Mesendoderm (in vitro differentiated cells): ENCODE measurements at regions not wholly inside any gene's neighbourhood (a gene's known extent, or its start where the extent isn't known, plus 50 kb on each side); places are given as distances from the start of the nearest gene placed in this dataset.

ENCODE experiments used
- DNase-seq: peaks from one replicate; pipeline ENCODE4 v3.0.0; 2013
- H2AK5ac ChIP-seq: 2 replicates; pipeline ENCODE4 v1.6.1; 2013; ENCODE audit warnings: low read length, inconsistent platforms
- H2BK120ac ChIP-seq: 2 replicates; pipeline ENCODE4 v1.6.1; 2013; ENCODE audit warnings: low read depth, mild to moderate bottlenecking, low read length, moderate library complexity, mixed read lengths
- H2BK15ac ChIP-seq: replicated peaks from 2 replicates; pipeline ENCODE4 v1.6.1; 2013; ENCODE audit warnings: low read depth, mild to moderate bottlenecking, moderate library complexity
- H2BK5ac ChIP-seq: 2 replicates; pipeline ENCODE4 v1.6.1; 2013; ENCODE audit warnings: low read length, inconsistent platforms
- H3K18ac ChIP-seq: 2 replicates; pipeline ENCODE4 v1.6.1; 2013; ENCODE audit warnings: mild to moderate bottlenecking, low read length, mixed read lengths
- H3K23ac ChIP-seq: one replicate; pipeline ENCODE4 v1.6.1; 2013; ENCODE audit warnings: low read length
- H3K27ac ChIP-seq: 2 replicates; pipeline ENCODE4 v1.5.1; 2013; ENCODE audit warnings: low read depth, mild to moderate bottlenecking, inconsistent platforms, low read length, moderate library complexity
- H3K27me3 ChIP-seq: 2 replicates; pipeline ENCODE4 v1.6.1; 2013; ENCODE audit warnings: low read length, control low read depth, mild to moderate bottlenecking, inconsistent platforms; ENCODE audit not compliant: insufficient read depth, poor library complexity
- H3K36me3 ChIP-seq: 2 replicates; pipeline ENCODE4 v1.6.1; 2013; ENCODE audit warnings: low read length, inconsistent platforms; ENCODE audit not compliant: control insufficient read depth, insufficient read depth
- H3K4ac ChIP-seq: one replicate; pipeline ENCODE4 v1.6.1; 2013; ENCODE audit warnings: low read depth, mild to moderate bottlenecking, low read length, moderate library complexity
- H3K4me1 ChIP-seq: 2 replicates; pipeline ENCODE4 v1.6.1; 2013; ENCODE audit warnings: low read depth, low read length, inconsistent platforms; ENCODE audit not compliant: control insufficient read depth
- H3K4me2 ChIP-seq: 2 replicates; pipeline ENCODE4 v1.6.1; 2013; ENCODE audit warnings: low read length
- H3K4me3 ChIP-seq: 2 replicates; pipeline ENCODE4 v1.5.1; 2013; ENCODE audit warnings: mild to moderate bottlenecking, low read length
- H3K56ac ChIP-seq: one replicate; pipeline ENCODE4 v1.6.1; 2013; ENCODE audit warnings: low read length
- H3K79me1 ChIP-seq: 2 replicates; pipeline ENCODE4 v1.6.1; 2013; ENCODE audit warnings: low read length, inconsistent platforms
- H3K79me2 ChIP-seq: 2 replicates; pipeline ENCODE4 v1.6.1; 2013; ENCODE audit warnings: mild to moderate bottlenecking, low read length; ENCODE audit not compliant: control insufficient read depth, insufficient read depth
- H3K9ac ChIP-seq: 2 replicates; pipeline ENCODE4 v1.6.1; 2013; ENCODE audit warnings: low read length, inconsistent platforms
- H4K5ac ChIP-seq: one replicate; pipeline ENCODE4 v1.6.1; 2013; ENCODE audit warnings: low read length
- H4K8ac ChIP-seq: one replicate; pipeline ENCODE4 v1.6.1; 2013; ENCODE audit warnings: low read depth, mild to moderate bottlenecking, control low read depth, low read length, moderate library complexity
- WGBS: extraction: QIAGEN DNeasy Blood & Tissue Kit; methylation state at CpG from one replicate; pipeline ENCODE4 v1.1.7; 2013; ENCODE audit warnings: low lambda C conversion rate, missing lambda C conversion rate; ENCODE audit not compliant: insufficient coverage; ENCODE audit errors: extremely low coverage; 5-methylcytosine and 5-hydroxymethylcytosine counted together

GRCh38 chr6:113651120-113651519 lies 206.0 kb upstream of the MARCKS start:
- Histone ChIP-seq H3K18ac (no peak overlapping the region), H3K27me3 (no peaks in the 10 kb centered on the region), H3K36me3 (no peaks in the 10 kb centered on the region), H2AK5ac (no peak overlapping the region), H2BK120ac (no peak overlapping the region), H3K9ac (no peak overlapping the region), H3K79me1 (no peaks in the 10 kb centered on the region), H3K79me2 (no peaks in the 10 kb centered on the region), H3K27ac (no peak overlapping the region), H3K23ac (no peak overlapping the region), H3K4me1 (no peaks in the 10 kb centered on the region), H2BK5ac (no peak overlapping the region), H3K4me2 (no peak overlapping the region), H3K4ac (no peak overlapping the region), H4K5ac (no peak overlapping the region), H3K4me3 (no peak overlapping the region), H2BK15ac (no peak overlapping the region), H4K8ac (no peak overlapping the region), H3K56ac (no peak overlapping the region)
- DNase-seq, result no peak
- WGBS, result no CpG with 5 or more reads among the region's 4 CpGs

DNA sequence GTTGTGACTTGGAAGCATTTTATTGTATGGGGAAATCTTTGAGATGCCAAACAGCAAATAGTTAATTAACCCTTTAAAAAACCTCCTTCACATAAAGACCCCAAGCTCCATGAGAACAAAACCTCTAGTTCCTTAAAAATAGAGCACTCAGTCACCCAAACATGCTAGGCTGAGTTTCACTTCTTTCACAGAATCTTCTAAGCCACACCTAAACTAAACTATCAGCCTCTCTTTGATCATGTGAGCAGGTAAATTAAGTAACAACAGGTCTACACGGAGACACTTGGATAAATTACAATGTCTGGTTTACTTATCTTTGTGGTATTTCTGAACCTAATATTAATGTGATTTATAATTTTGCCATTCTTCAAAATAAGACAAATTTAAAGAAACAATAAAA lies 205.2 kb upstream of the MARCKS start:
- WGBS, result no CpG with 5 or more reads among the region's 1 CpG
- Histone ChIP-seq H3K36me3 (no peaks in the 10 kb centered on the region), H3K56ac (no peak overlapping the region), H2BK5ac (no peak overlapping the region), H3K27me3 (no peaks in the 10 kb centered on the region), H2BK120ac (no peak overlapping the region), H3K9ac (no peak overlapping the region), H3K4me2 (no peak overlapping the region), H3K79me2 (no peaks in the 10 kb centered on the region), H2AK5ac (no peak overlapping the region), H3K4ac (no peak overlapping the region), H4K8ac (no peak overlapping the region), H3K4me1 (no peaks in the 10 kb centered on the region), H3K79me1 (no peaks in the 10 kb centered on the region), H3K18ac (no peak overlapping the region), H3K4me3 (no peak overlapping the region), H3K27ac (no peak overlapping the region), H2BK15ac (no peak overlapping the region), H3K23ac (no peak overlapping the region), H4K5ac (no peak overlapping the region)
- DNase-seq, result no peak

- no peak for DNase-seq
- no peaks in the 10 kb centered on the region for H3K4me1 ChIP-seq
- no peak overlapping the region for H3K27ac ChIP-seq
- no peak overlapping the region for H3K18ac ChIP-seq
- no peak overlapping the region for H3K4me2 ChIP-seq
- no peak overlapping the region for H2BK120ac ChIP-seq
- no peaks in the 10 kb centered on the region for H3K36me3 ChIP-seq
- no peaks in the 10 kb centered on the region for H3K79me2 ChIP-seq
- H3K56ac ChIP-seq, result no peak overlapping the region
- H3K4ac ChIP-seq, result no peak overlapping the region
- H4K8ac ChIP-seq, result no peak overlapping the region
- no peak overlapping the region for H2BK15ac ChIP-seq
- H3K4me3 ChIP-seq, result no peak overlapping the region
- H3K23ac ChIP-seq, result no peak overlapping the region
- no peak overlapping the region for H2BK5ac ChIP-seq
- no peak overlapping the region for H4K5ac ChIP-seq
- H3K79me1 ChIP-seq, result no peaks in the 10 kb centered on the region
- WGBS, result no CpG with 5 or more reads among the region's 3 CpGs
- H3K9ac ChIP-seq, result no peak overlapping the region
- no peak overlapping the region for H2AK5ac ChIP-seq
- H3K27me3 ChIP-seq, result no peaks in the 10 kb centered on the region
These were observed 203.9 kb upstream of the MARCKS start for GRCh38 chr6:113653275-113653674.

DNA sequence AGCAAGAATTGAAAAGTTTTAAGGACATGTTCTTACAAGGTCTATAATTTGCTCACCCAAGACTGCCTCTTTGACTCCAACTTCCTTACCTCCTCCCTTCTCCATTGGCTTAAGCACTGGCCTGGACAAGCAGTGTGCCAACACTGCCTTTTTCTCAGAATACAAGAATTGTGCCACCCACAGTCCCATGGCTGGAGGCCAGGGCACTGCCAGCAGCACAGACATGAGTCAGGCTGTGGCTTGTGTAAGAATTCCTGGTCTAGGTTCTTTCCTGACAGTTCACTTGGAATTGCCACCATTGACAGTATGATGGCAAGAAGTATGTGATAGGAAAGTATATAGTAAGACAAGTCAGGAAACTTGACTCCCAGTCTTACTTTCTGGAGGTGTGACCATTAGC lies 202.7 kb upstream of the MARCKS start:
- no peak overlapping the region for H3K4ac ChIP-seq
- no peak overlapping the region for H2BK120ac ChIP-seq
- H3K4me3 ChIP-seq, result no peak overlapping the region
- no peak overlapping the region for H3K56ac ChIP-seq
- H3K4me1 ChIP-seq, result no peaks in the 10 kb centered on the region
- DNase-seq, result no peak
- no peak overlapping the region for H3K27ac ChIP-seq
- no peaks in the 10 kb centered on the region for H3K27me3 ChIP-seq
- no peak overlapping the region for H3K23ac ChIP-seq
- no peaks in the 10 kb centered on the region for H3K79me2 ChIP-seq
- H3K18ac ChIP-seq, result no peak overlapping the region
- no peak overlapping the region for H2BK5ac ChIP-seq
- no peak overlapping the region for H2AK5ac ChIP-seq
- no peaks in the 10 kb centered on the region for H3K36me3 ChIP-seq
- H2BK15ac ChIP-seq, result no peak overlapping the region
- no peaks in the 10 kb centered on the region for H3K79me1 ChIP-seq
- H3K4me2 ChIP-seq, result no peak overlapping the region
- no peak overlapping the region for H4K5ac ChIP-seq
- no peak overlapping the region for H4K8ac ChIP-seq
- no peak overlapping the region for H3K9ac ChIP-seq

- Histone ChIP-seq H3K4me1 (no peaks in the 10 kb centered on the region), H3K23ac (no peak overlapping the region), H2BK120ac (no peak overlapping the region), H3K79me1 (no peaks in the 10 kb centered on the region), H2BK15ac (no peak overlapping the region), H2AK5ac (no peak overlapping the region), H3K4me2 (no peak overlapping the region), H3K27ac (no peak overlapping the region), H2BK5ac (no peak overlapping the region), H3K9ac (no peak overlapping the region), H3K27me3 (no peaks in the 10 kb centered on the region), H3K56ac (no peak overlapping the region), H3K4ac (no peak overlapping the region), H4K5ac (no peak overlapping the region), H3K79me2 (no peaks in the 10 kb centered on the region), H3K36me3 (no peaks in the 10 kb centered on the region), H3K18ac (no peak overlapping the region), H4K8ac (no peak overlapping the region), H3K4me3 (no peak overlapping the region)
- WGBS, result no CpG with 5 or more reads among the region's 3 CpGs
- DNase-seq, result no peak
These were observed 201.4 kb upstream of the MARCKS start for GRCh38 chr6:113655761-113656160.

GRCh38 chr6:113659762-113660404 lies 197.3 kb upstream of the MARCKS start:
- no peak overlapping the region for H3K23ac ChIP-seq
- H3K9ac ChIP-seq, result no peak overlapping the region

More at GRCh38 chr6:113659762-113660404, 197.3 kb upstream of the MARCKS start:
- H3K79me2 ChIP-seq, result no peaks in the 10 kb centered on the region
- DNase-seq, result no peak
- H4K8ac ChIP-seq, result no peak overlapping the region
- no peak overlapping the region for H4K5ac ChIP-seq
- no peak overlapping the region for H3K4me2 ChIP-seq
- H3K56ac ChIP-seq, result no peak overlapping the region
- no peak overlapping the region for H3K4me3 ChIP-seq
- H3K27me3 ChIP-seq, result no peaks in the 10 kb centered on the region
- no peak overlapping the region for H3K18ac ChIP-seq
- no peak overlapping the region for H3K4ac ChIP-seq
- no peak overlapping the region for H3K27ac ChIP-seq
- no peaks in the 10 kb centered on the region for H3K79me1 ChIP-seq
- no peaks in the 10 kb centered on the region for H3K4me1 ChIP-seq
- no peak overlapping the region for H2AK5ac ChIP-seq
- no peak overlapping the region for H2BK120ac ChIP-seq
- H3K36me3 ChIP-seq, result no peaks in the 10 kb centered on the region
- no peak overlapping the region for H2BK5ac ChIP-seq
- H2BK15ac ChIP-seq, result no peak overlapping the region
- no CpG with 5 or more reads among the region's 4 CpGs for WGBS
